Suppressor macrophage treated with lipopolysaccharide for 1 hour (primary cell): ENCODE measurements at regions not wholly inside any gene's neighbourhood (a gene's known extent, or its start where the extent isn't known, plus 50 kb on each side); places are given as distances from the start of the nearest gene placed in this dataset.
"Not testable (repeated sequence)": the region's sequence is repeated elsewhere in the genome, so short reads cannot be mapped to it uniquely, and the experiment has no call there.

Experiments
- DNase-seq, 3 donors: peaks; one replicate each; pipeline ENCODE4 v3.0.0-alpha.2; 2020 to 2022

GRCh38 chr7:19623676-19624075 lies 85.2 kb downstream of the POLR1F start:
- DNase-seq, result no peak

GRCh38 chr7:19621740-19622139 lies 87.1 kb downstream of the POLR1F start:
- DNase-seq, result no peak

- no peak for DNase-seq
Observed at GRCh38 chr7:19620470-19620869, 88.4 kb downstream of the POLR1F start.

- DNase-seq, result no peak
Observed at GRCh38 chr7:19619122-19619521, 89.7 kb downstream of the POLR1F start.

GRCh38 chr7:19617901-19618300 lies 90.9 kb downstream of the POLR1F start:
- no peak for DNase-seq

- DNase-seq, result no peak
Observed at GRCh38 chr7:19610194-19610943, 98.5 kb downstream of the POLR1F start.

- DNase-seq, result no peak
Observed at GRCh38 chr7:19589446-19589845, 119.4 kb downstream of the POLR1F start.

GRCh38 chr7:19587291-19587690 lies 121.5 kb downstream of the POLR1F start:
- no peak for DNase-seq

GRCh38 chr7:19585761-19586160 lies 123.1 kb downstream of the POLR1F start:
- DNase-seq, result no peak

GRCh38 chr7:19575909-19576557 lies 132.8 kb downstream of the POLR1F start:
- DNase-seq, result no peak

GRCh38 chr7:19574131-19574530 lies 134.7 kb downstream of the POLR1F start:
- no peak for DNase-seq

GRCh38 chr7:19572566-19572965 lies 136.3 kb downstream of the POLR1F start:
- no peak for DNase-seq

GRCh38 chr7:19567011-19567410 lies 141.8 kb downstream of the POLR1F start:
- no peak for DNase-seq

- no peak for DNase-seq
Observed at GRCh38 chr7:19565602-19566001, 143.2 kb downstream of the POLR1F start.

GRCh38 chr7:19561121-19561805 lies 147.6 kb downstream of the POLR1F start:
- no peak for DNase-seq

- peak in 1 of 3 donors; percentile 8 for DNase-seq
Observed at GRCh38 chr7:19560111-19560883, 148.5 kb downstream of the POLR1F start.

- DNase-seq, result no peak
Observed at GRCh38 chr7:19558527-19558926, 150.3 kb downstream of the POLR1F start.

GRCh38 chr7:19557726-19558465 lies 150.9 kb downstream of the POLR1F start:
- DNase-seq, result no peak

GRCh38 chr7:19554581-19554980 lies 154.3 kb downstream of the POLR1F start:
- no peak for DNase-seq

- DNase-seq, result no peak
Observed at GRCh38 chr7:19552576-19552975, 156.3 kb downstream of the POLR1F start.

- not testable (repeated sequence) for DNase-seq
Observed at GRCh38 chr7:19549246-19549645, 159.6 kb downstream of the POLR1F start.

- no peak for DNase-seq
Observed at GRCh38 chr7:19537942-19538401, 170.9 kb downstream of the POLR1F start.
